Occipital lobe (tissue), 1 donor: ENCODE measurements at regions not wholly inside any gene's neighbourhood (a gene's known extent, or its start where the extent isn't known, plus 50 kb on each side); places are given as distances from the start of the nearest gene placed in this dataset.

ENCODE experiments used
- DNase-seq: peaks from one replicate; lab custom pipeline; 2025; lab: John Stamatoyannopoulos, UW

DNA sequence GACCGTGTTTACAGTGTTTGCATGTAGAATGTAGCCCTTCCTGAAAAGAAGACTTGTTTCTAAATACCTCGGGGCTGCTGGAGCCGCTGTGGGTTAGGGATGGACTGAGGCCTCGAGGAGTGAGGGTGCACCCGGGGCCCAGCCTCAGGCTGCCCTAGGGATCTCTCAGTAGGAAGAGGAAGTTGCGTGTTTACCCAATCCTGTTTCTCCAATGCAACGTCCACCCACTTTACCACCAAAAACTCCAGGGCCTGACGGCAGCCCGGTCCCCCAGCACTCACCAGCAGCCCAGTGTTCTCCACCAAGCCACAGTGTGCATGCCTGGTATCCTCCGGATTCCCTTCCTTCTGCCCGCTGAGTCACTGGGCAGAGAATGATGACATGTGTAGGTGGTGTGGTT, 255.8 kb downstream of the GLI2 start:
- DNase-seq, result no peak

DNA sequence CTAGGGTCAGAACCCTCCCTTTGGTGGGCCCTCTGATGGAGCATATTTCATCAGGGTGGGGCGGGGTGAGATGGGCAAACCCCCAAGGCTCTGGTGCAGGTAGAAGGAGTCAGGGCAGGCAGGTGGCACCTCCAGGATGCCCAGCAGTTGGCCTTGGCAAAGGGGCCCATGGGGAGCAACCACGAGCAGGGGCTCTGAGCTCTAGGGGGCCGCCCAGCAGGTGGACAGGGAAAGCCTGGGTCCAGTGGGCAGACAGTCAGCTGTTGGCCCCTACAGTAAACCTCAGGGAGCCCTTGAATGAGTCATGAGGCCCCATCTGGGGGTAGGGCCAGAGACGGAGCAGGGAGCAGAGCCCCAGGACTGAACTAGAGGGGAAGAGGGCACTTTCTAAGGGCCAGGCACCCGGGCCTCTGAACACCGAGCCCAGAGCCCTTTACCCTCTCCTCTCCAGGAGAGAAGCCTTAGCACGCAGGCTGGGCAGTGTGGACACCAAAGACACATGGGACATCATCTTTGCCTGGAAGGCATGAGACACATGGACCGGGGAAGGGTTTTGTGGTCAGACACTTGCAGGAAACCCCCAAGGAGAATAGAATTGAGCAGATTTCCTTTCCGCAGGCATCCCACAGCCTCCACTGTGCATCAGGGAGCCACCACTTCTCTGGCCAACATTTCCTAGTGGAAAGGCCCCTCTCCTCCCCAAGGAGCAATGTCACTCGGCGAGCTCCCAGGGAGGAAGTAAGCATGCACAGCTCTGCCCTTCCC, 257.3 kb downstream of the GLI2 start:
- no peak for DNase-seq

DNA sequence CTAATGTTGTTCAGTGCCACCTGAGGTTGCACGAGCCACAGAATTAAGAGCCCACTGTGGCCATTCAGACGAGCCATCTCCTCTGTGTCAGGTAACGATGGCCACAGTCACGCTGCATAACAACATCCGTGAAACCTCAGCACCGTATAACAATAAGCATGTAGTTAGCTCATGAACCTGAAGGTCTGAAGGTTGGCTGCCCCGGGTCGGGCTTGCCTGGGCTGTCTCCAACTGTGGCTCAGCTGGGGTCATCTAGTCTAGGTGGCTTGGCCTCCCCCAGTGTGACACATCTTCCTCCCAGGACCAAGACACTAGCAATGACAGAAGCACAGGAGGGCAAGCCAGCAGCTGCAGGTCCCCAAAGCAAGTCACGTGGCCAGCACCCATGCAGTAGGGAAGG, 258.0 kb downstream of the GLI2 start:
- no peak for DNase-seq

DNA sequence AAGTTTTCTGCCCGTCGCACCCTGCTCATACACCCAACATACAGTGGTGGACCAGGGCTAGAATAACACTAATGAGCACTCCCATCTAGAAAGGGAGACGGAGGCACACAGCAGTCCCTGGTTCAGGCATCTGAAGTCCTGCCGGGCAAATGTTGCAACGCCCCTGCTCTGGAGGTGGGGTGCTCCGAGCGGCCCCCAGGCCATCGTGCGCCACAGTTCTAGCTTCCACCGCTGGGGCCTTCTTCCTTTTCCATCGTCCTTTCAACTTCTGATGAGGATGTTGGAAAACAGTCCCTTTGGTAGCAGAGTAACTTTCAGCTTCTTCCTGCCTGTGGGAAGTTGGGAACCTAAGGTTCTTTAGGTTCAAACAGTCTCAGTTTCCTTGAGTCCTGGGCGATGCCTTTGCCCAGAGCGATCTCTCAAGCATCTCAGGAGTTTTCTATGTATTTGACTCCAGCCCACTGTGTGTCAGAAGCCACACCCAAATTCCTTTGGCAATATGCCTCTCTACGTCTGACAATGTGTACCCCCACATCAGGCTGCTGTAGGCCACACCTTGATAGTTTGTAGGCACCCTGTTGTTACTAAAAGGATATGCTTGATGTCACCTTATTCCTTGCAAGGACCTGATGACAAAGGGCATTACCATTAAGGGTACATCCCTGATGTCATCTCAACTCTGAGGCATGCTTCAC, 258.8 kb downstream of the GLI2 start:
- no peak for DNase-seq

DNA sequence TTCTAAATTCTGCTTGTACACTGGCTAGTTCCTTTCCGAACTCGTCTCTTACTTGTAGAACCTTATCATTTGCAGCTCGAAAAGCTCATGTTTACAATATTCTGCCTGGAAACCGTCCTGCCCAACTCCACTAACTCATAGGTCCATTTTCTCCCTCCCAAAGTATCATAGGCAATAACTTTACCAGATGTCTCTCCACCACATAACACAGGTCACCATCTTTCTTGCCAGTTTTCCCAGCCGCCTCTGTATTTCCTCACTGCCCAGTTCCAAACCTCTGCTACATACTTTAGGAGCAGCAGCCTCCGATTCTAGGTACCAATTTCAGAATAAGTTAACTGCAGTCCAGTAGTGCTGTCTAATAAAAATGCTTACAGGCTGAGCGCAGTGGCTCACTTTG, 259.5 kb downstream of the GLI2 start:
- DNase-seq, result no peak

DNA sequence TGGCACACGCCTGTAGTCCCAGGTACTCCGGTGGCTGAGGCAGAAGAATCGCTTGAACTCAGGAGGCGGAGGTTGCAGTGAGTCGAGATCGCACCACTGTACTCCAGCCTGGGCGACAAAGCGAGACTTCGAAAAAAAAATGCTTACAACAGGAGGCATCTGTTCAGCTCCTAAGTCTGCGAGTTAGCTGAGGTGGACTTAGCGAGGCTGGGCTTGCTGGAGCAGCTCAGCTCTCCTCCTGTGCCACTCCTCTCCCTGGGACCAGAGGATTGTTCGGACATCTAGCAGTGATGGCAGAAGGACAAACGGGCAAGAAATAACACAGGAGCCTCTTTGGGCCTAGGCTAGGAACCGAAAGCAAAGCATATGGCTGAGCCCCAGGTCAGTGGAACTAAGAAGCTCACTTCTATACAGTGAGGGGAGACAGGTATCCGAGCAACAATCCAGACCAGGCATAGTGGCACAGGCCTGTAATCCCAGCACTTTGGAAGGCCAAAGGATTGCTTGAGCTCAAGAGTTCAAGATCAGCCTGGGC, 260.1 kb downstream of the GLI2 start:
- DNase-seq, result no peak

DNA sequence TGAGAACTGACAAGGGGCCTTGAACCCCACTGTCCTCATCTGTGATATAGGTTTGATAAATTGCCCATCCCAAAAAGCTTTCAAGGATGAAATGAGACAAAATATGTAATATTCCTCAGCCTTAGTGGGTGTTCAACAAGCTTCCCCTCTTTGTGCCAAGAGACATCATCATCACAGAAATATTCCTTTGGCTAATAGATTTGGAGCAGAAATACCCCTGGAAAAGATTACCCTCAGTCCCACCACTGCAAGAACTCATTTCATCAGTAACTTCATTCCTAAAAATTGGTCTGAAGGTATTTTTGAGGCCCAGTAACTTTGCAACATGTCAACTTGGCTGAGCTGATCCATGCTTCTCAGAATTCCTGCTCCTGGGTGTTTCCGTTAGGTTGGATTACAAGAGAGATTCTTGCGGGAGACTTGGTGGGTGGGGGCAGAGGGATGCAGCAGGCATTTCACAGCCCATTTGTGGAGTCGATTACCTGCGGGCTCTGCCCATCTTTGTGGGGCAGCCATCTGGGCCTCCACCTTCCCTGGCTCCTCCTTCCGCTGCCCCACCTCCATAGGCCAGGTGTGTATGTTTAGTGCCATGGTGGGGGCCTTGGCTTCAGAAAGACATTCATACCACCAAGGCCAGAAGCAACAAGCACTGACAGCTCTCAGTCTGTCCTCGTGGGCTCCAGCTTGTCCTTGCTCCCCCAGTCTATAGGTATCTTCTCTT, 263.9 kb downstream of the GLI2 start:
- DNase-seq, result no peak

DNA sequence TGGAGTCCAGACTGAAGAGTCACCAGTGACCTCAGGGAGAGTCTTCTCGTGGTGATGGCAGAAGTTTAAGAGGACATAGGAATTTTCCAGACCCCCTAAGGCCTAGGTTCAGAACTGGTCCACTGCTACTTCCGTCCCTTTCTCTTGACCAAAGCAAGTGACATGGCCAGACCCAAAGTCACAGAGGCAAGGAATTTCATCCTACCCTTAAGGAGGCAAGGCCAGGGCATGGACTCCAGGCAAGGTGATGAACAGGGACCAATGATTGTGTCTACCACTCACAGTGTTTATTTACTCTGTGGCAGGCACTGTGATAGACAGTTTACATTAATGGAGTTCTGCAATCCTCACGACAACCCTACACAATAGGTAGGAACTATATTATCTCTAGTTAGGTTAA, 265.1 kb downstream of the GLI2 start:
- no peak for DNase-seq

DNA sequence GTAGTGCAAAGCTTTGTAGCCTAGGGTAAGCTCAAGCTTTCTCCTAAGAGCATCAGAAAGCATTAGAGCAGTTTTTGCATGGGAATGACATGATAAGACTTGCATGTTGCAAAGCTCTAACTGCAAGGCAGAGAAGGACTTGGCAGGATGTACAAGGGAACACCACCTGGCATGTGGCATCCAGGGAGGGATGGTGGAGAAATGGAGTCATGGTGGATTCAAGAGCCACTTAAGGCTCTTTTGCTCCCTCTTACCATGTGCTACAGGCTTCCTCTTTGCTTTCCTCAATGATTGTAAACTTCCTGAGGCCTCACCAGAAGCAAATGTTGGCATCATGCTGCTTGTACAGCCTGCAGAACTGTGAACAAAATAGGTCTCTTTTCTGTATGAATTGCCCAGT, 266.0 kb downstream of the GLI2 start:
- no peak for DNase-seq

DNA sequence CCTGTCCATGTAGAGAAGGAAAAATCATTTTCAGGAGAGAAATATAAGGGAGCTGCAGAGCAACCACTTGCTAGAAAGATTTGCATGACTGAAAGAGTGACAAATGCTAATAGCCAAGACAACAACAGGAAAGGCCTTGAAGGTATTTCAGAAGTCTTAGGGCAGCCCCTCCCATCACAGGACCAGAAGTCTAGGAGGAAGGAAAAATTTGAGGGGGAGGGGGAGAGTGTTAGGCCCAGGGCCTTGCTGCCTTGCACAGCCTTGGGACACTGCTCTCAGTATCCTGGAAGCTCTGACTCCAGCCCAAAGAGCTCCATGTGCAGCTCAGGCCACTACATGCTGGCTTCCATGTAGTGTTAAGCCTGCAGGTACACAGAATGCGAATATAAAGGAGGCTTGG, 266.9 kb downstream of the GLI2 start:
- DNase-seq, result no peak

DNA sequence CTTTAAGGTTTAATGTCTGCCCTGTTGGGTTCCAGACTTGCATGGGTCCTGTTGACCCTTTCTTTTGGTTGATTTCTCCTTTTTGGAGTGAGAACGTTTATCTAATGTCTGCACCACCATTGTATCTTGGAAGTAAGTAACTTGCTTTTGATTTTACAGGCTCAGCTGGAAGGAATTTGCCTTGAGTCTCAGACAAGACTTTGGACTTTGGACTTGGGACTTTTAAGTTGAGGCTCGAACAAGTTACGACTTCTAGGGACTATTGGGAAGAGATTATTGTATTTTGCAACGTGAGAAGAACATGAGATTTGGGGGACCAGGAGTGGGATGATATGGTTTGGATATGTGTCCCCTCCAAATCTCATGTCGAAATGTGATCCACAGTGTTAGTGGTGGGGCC, 267.7 kb downstream of the GLI2 start:
- DNase-seq, result no peak

DNA sequence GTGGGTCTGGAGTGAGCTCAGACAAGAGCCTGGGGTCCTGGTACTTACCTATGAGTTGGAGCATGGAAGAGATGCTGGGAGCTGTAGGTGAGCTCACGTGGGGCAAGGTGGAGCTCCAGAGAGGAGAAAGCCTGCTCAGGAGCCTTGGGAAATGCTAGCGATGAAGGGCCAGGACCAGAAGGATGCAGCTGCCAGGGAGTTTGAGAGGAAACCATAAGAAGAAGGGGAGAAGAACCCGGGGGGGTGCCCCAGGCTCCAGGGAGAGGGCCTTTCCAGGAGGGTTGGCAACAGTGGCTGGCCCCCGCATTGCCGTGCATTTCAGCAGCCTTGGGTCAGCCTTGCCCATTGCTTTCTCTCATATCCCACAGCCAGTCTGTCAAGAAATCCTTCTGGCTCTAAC, 268.7 kb downstream of the GLI2 start:
- no peak for DNase-seq

DNA sequence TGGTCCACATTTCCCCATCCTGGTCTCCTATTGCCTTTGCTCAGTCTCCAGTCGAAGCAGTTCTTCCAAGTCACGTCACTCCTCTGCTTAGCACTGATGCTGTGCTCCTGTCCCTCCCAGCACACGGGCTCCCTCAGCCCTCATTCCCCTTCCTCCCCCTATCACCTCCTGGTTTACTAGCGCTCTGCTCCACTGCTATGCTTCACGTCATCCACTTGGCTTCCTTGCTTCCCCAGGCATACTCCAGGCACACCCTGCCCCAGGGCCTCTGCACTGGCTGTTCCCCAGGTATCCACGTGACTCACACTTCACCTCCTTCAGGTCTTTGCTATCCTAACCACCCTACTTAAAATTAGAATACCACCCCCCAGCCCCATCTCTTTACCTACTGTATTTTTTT, 269.3 kb downstream of the GLI2 start:
- no peak for DNase-seq

DNA sequence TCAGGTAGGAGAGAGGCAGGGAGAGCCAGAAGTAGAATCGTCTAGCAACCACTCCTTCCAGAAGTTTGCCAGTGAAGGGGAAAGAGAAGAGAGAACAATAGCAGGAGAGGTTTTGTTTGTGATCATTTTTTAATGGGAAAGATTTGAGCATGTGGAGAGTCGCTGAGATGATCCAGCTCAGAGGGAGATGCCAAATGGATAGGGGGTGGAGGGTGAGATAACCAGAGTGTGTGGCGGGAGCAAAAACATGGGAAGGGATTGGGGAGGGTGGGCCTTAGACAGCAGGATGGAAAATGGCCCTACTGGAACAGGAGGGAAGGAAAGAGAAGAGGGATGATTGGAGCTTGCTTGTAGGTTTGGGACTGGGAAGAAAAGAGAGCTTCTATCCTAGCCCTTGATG, 269.8 kb downstream of the GLI2 start:
- DNase-seq, result no peak

DNA sequence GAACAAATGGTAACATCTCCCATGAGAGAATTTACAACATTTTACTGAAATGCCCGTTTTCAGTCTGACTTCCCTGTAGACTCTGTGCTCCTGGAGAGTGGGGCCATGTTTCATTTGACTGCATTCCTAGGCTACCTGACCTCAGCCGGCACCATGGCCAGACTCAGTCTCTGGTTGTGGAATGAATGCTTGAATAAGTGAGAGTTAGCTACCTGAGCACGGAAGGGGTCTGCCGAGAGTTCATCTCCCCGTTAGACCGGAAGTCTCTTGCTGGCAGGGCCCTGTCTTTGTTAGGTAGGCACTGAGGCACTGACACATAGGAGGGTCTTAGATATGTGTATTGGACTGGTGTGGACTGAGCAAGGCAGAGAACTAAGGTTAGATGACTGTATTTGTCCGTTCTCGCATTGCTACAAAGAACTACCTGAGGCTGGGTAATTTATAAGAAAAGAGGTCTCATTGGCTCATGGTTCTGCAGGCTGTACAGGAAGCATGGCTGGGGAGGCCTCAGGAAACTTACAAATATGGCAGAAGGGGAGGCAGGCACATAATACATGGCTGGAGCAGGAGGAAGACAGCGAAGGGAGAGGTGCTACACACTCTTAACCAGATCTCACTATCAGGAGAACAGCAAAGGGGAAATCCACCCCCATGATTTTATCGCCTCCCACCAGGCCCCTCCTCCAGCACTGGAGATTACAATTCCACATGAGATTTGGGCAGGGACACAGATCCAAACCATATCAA, 271.2 kb downstream of the GLI2 start:
- no peak for DNase-seq

DNA sequence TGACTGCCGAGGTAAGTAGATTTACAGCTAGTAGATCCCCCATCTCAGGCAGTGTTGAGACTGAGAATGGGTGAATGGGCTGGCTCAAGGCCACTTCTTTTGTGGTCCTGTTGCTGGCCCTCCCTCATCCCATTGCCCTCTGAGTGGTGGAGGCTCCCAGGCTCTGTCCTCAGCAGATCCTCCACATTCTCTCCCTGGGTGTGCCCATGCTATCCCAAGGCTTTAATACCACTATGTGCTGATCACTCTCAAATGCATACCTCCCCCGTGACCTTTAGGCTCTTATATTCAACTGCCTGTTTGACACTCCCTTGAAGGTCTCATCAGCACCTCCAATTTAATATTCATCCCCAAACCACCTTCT, 271.8 kb downstream of the GLI2 start:
- no peak for DNase-seq

DNA sequence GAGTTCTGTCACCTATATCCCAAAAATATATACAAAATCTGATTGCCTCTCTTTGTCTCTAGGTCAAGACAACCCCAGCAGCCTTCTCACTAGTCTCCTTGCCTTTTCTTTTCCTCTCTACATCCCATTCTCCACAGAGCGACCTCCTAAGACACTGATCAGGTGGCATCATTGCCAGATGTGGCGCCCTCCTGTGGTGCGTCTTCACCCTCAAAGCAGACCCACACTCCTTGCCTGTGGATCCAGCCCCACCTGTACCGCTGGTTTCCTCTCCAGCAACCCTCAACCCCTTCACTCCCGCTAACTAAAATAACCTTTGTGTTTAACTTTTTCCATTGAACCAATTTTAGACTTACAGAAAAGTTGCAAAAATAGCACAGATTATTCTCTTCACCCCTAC, 273.3 kb downstream of the GLI2 start:
- no peak for DNase-seq

DNA sequence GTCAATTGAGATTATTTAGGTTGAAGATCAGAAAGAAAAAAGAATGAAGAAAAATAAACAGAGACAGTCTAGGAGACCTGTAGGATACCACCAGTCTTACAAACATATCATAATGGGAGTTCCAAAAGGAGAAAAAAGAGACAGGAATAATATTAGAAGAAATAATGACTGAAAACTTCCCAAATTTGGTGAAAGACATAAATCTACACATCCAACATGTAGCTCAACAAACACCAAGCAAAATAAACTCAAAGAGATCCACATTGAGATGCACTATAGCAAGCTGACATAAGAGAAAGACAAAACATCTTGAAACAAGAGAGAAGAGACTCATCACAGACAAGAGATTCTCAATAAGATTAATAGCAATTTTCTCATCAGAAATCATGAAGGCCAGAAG, 274.0 kb downstream of the TFCP2L1 start:
- no peak for DNase-seq

DNA sequence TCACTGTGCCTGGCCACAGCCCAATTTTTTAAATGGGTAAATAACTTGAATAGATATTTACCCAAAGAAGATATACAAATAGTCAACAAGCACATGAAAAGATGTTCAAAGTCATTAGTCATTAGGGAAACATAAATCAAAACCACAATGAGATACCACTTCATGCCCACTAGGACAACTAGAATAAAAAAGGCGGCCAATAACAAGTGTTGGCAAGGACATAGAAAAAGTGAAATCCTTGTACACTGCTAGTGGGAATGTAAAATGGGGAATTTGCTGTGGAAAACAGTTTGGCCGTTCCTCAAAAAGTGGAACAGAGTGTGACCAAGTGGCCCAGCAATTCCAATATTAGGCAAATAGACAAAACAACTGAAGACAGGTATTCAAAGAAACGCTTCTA, 270.1 kb downstream of the TFCP2L1 start:
- DNase-seq, result no peak

DNA sequence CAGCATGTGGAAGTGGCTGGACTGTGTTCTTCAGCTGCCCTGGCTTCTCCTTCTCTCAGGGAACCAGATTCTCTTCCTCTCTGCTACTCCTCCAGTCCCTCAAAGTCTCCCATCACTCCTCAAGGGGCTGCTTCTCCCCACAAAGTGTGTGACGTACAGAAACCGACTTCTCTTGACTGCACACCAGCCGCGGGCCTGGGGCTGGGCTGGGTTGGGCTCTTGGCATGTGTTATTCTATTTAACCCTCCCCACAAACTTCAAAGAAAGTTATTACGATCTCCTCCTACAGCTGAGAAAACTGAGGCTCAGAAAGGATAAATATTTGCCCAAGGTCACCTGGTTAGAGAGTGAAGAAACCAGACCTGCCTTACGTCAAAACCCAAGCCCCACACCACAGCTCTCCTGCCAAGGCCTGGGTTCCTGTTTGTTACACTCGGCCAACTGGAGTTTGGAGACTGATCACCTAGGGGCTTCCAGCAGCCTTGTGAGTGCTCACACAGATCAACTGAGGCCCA, 269.0 kb downstream of the TFCP2L1 start:
- no peak for DNase-seq

DNA sequence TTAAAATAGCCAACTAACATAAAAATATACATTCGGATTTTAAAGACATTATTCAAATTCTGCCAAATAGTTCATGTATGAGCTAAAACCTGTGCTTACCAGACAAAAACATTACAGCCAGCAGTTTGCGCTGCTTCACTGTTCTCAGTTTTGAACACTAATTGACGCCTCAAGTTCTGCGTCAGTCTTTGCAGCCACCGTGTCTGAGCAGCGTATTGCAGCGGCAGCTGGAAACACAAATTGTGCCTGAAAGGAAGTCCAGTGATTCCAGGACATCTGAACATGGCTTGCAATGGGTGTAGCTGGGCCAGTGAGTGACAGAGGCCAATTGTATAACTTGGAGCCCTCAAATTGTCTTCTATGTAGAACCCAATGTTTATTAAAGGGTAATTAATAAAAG, 267.6 kb downstream of the TFCP2L1 start:
- DNase-seq, result no peak
